Endothelial cell of umbilical vein (primary cell): ENCODE measurements at regions not wholly inside any gene's neighbourhood (a gene's known extent, or its start where the extent isn't known, plus 50 kb on each side); places are given as distances from the start of the nearest gene placed in this dataset.

ENCODE experiments used
- BruUV-seq: library from RNA; stranded (reverse); fragments of 400-500 nt; replicated peaks from 2 replicates; lab custom pipeline; 2021; lab: Mats Ljungman, UMichigan
- CTCF ChIA-PET: fragments of 300-600, 350-600 bp; sonication (Branson Sonifier 250); formaldehyde crosslinking; loops from one replicate; lab custom pipeline; 2021; ENCODE audit warnings: antibody characterized with exemption, inconsistent platforms; lab: Charles Lee
- POLR2A ChIA-PET: fragments of 300-600, 350-600 bp; sonication (Branson Sonifier 250); formaldehyde crosslinking; loops from one replicate; lab custom pipeline; 2021; ENCODE audit warnings: antibody characterized with exemption, inconsistent platforms; lab: Charles Lee
- DNase-seq: peaks from one replicate; pipeline ENCODE4 v3.0.0-alpha.2; 2011; ENCODE audit warnings: low read depth, low spot score
- FAIRE-seq: peaks from 2 replicates; lab custom pipeline; 2011; peaks lifted over from hg19 to GRCh38; lab: Jason Lieb, UNC
- H2AFZ ChIP-seq: 2 replicates; pipeline ENCODE4 v1.6.0; 2012; ENCODE audit warnings: low read depth, low read length, control low read depth, inconsistent platforms
- H3K27ac ChIP-seq: 2 replicates; pipeline ENCODE4 v1.5.1; 2011; ENCODE audit warnings: low read depth, mild to moderate bottlenecking, control low read depth, low read length, moderate library complexity; ENCODE audit not compliant: insufficient read depth
- H3K27me3 ChIP-seq, 2 experiments: 2 replicates each; pipeline versions ENCODE4 v1.6.0 to v1.6.1; 2011; ENCODE audit warnings: low read length in 2 of 2, mixed read lengths in 1 of 2; ENCODE audit not compliant: control insufficient read depth in 2 of 2, insufficient read depth in 2 of 2
- H3K36me3 ChIP-seq, 2 experiments: 2 replicates in 1 of 2; 3 replicates in 1 of 2; pipeline ENCODE4 v1.5.1; 2011; ENCODE audit warnings: low read length in 2 of 2, mild to moderate bottlenecking in 1 of 2, moderate library complexity in 1 of 2; ENCODE audit not compliant: control insufficient read depth in 2 of 2, insufficient read depth in 2 of 2; ENCODE audit errors: extremely low read depth in 1 of 2
- H3K4me1 ChIP-seq: 3 replicates; pipeline ENCODE4 v1.5.1; 2011; ENCODE audit warnings: mild to moderate bottlenecking, low read length; ENCODE audit not compliant: control insufficient read depth, insufficient read depth; ENCODE audit errors: extremely low read depth
- H3K4me2 ChIP-seq: 2 replicates; pipeline ENCODE4 v1.6.1; 2011; ENCODE audit warnings: low read length, control low read depth, mixed read lengths; ENCODE audit not compliant: insufficient read depth
- H3K4me3 ChIP-seq, 3 experiments: fragments of 200-600 bp in 1 of 3; sonication (generic), shearing (Covaris generic) in 1 of 3; replicated peaks in 1 of 3; 2 replicates each; pipeline ENCODE4 v1.5.1; 2011 to 2016; ENCODE audit warnings: control low read depth in 3 of 3, low read length in 3 of 3, mild to moderate bottlenecking in 2 of 3, inconsistent platforms in 1 of 3, low read depth in 1 of 3, moderate library complexity in 1 of 3; ENCODE audit not compliant: insufficient read depth in 1 of 3
- H3K79me2 ChIP-seq: 2 replicates; pipeline ENCODE4 v1.6.0; 2012; ENCODE audit warnings: low read length, inconsistent platforms; ENCODE audit not compliant: control insufficient read depth, insufficient read depth
- H3K9ac ChIP-seq: replicated peaks from 2 replicates; pipeline ENCODE3; 2011; ENCODE audit warnings: low read length, control low read depth; ENCODE audit not compliant: insufficient read depth; ENCODE audit errors: extremely low read depth
- H3K9me1 ChIP-seq: replicated peaks from 3 replicates; pipeline ENCODE4 v1.6.0; 2011; ENCODE audit warnings: mild to moderate bottlenecking, low read length; ENCODE audit not compliant: control insufficient read depth, insufficient read depth; ENCODE audit errors: extremely low read depth
- H3K9me3 ChIP-seq: replicated peaks from 2 replicates; pipeline ENCODE4 v1.5.1; 2012; ENCODE audit warnings: low read length, inconsistent platforms; ENCODE audit not compliant: control insufficient read depth, insufficient read depth
- H4K20me1 ChIP-seq: replicated peaks from 2 replicates; pipeline ENCODE3; 2011; ENCODE audit warnings: mild to moderate bottlenecking, low read length; ENCODE audit not compliant: control insufficient read depth, insufficient read depth; ENCODE audit errors: extremely low read depth
- CTCF ChIP-seq, 2 donors: IDR thresholded peaks; 1 replicate in 1 of 2; 2 replicates in 1 of 2; pipeline ENCODE4 v1.5.1; 2011; ENCODE audit warnings: low read length in 2 of 2, mild to moderate bottlenecking in 2 of 2, moderate library complexity in 2 of 2, control low read depth in 1 of 2, inconsistent platforms in 1 of 2, low read depth in 1 of 2; ENCODE audit not compliant: insufficient read depth in 1 of 2; ENCODE audit errors: extremely low read depth in 1 of 2
- EZH2 ChIP-seq: IDR thresholded peaks from 2 replicates; pipeline ENCODE4 v1.6.1; 2012; ENCODE audit warnings: borderline replicate concordance, low read depth, mild to moderate bottlenecking, moderate library complexity, low read length, inconsistent platforms; ENCODE audit not compliant: severe bottlenecking
- FOS ChIP-seq: IDR thresholded peaks from 2 replicates; pipeline ENCODE4 v1.6.1; 2011; ENCODE audit warnings: mild to moderate bottlenecking, low read length, moderate library complexity, borderline replicate concordance; ENCODE audit not compliant: insufficient read depth
- GATA2 ChIP-seq: IDR thresholded peaks from 2 replicates; pipeline ENCODE4 v1.7.0; 2011; ENCODE audit warnings: low read depth, mild to moderate bottlenecking, moderate library complexity, mixed read lengths, low read length; ENCODE audit not compliant: insufficient read length, insufficient read depth
- MAX ChIP-seq: IDR thresholded peaks from 2 replicates; pipeline ENCODE4 v1.6.1; 2011; ENCODE audit not compliant: insufficient read depth, insufficient read length
- POLR2A ChIP-seq: IDR thresholded peaks from 2 replicates; pipeline ENCODE4 v1.6.1; 2012; ENCODE audit warnings: low read depth, mild to moderate bottlenecking, control low read depth, low read length
- dilution Hi-C: fragments of 300-500 bp; cut with MboI; formaldehyde crosslinking; loops from one replicate; pipeline ENCODE4 v1.15.0; 2019; ENCODE audit warnings: low sequenced_read_pairs; ENCODE audit not compliant: extremely low pct_ligation_motif_present
- intact Hi-C: fragments of 100-400 bp; cut with micrococcal nuclease; formaldehyde crosslinking; loops from one replicate; pipeline ENCODE4 v1.10.0; 2022

- Histone ChIP-seq H3K27me3 (peaks cover 8 to 10% of the 10 kb centered on the region in 2 experiments), H2AFZ (no peak overlapping the region), H3K36me3 (no peaks in the 10 kb centered on the region), H3K9me1 (no peaks in the 10 kb centered on the region), H3K79me2 (no peaks in the 10 kb centered on the region), H3K9ac (no peak overlapping the region), H3K9me3 (no peaks in the 10 kb centered on the region), H3K4me1 (no peaks in the 10 kb centered on the region), H3K4me3 (no peak overlapping the region), H4K20me1 (no peaks in the 10 kb centered on the region), H3K4me2 (no peak overlapping the region), H3K27ac (no peak overlapping the region)
- dilution Hi-C loops (no loop called here), intact Hi-C loops (no loop called here)
- FAIRE-seq = no peak
- ChIA-PET POLR2A (no interaction called here), CTCF (interaction anchor here (1.1 kb wide), 1 partner anchor 24 kb away, joined by 3 read pairs; no protein-coding TSS in a partner anchor)
- no TSS peak for BruUV-seq
- DNase-seq = no peak
- TF ChIP-seq MAX = no peak
- TF ChIP-seq GATA2 = no peak
- no peak for TF ChIP-seq CTCF (IDR thresholded peaks at IDR 0.05; ENCODE audit: extremely low read depth in 1 of 2, insufficient read depth in 1 of 2, low read depth in 1 of 2, low read length in 2 of 2)
- no peak for TF ChIP-seq FOS
- TF ChIP-seq EZH2 = no peak
- TF ChIP-seq POLR2A = no peak
Measured at GRCh38 chr18:24703316-24703715, 242.9 kb downstream of the HRH4 start.
